ENCODE measurements at regions not wholly inside any gene's neighbourhood (a gene's known extent, or its start where the extent isn't known, plus 50 kb on each side); places are given as distances from the start of the nearest gene placed in this dataset.
"Not testable (repeated sequence)": the region's sequence is repeated elsewhere in the genome, so short reads cannot be mapped to it uniquely, and the experiment has no call there.

DNA sequence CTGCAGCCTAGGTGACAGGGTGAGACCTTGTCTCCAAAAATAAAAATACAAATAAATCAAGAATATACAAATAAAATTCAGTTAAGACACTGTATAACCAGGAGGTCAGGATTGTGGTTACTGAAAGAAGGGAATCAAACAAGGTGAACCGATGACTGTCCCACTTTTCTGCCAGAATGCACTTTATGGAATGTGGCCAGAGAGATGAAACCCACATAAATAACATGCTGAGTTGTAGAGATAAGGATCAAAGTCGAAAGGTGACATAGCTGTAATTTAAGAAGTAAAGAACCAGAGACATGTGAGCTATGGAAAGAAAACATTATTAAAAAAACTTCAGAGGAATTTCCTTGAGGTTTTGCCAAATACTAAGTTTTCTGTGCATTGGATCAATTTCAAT, 1098.2 kb upstream of the USP15 start:
- H3K27ac ChIP-seq = no peak overlapping the region
- TF ChIP-seq, protein P1, sequence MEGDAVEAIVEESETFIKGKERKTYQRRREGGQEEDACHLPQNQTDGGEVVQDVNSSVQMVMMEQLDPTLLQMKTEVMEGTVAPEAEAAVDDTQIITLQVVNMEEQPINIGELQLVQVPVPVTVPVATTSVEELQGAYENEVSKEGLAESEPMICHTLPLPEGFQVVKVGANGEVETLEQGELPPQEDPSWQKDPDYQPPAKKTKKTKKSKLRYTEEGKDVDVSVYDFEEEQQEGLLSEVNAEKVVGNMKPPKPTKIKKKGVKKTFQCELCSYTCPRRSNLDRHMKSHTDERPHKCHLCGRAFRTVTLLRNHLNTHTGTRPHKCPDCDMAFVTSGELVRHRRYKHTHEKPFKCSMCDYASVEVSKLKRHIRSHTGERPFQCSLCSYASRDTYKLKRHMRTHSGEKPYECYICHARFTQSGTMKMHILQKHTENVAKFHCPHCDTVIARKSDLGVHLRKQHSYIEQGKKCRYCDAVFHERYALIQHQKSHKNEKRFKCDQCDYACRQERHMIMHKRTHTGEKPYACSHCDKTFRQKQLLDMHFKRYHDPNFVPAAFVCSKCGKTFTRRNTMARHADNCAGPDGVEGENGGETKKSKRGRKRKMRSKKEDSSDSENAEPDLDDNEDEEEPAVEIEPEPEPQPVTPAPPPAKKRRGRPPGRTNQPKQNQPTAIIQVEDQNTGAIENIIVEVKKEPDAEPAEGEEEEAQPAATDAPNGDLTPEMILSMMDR (IDR thresholded peaks at IDR 0.05) = no peak
- TF ChIP-seq ZFX (IDR thresholded peaks at IDR 0.05; ENCODE audit: borderline replicate concordance) = no peak

DNA sequence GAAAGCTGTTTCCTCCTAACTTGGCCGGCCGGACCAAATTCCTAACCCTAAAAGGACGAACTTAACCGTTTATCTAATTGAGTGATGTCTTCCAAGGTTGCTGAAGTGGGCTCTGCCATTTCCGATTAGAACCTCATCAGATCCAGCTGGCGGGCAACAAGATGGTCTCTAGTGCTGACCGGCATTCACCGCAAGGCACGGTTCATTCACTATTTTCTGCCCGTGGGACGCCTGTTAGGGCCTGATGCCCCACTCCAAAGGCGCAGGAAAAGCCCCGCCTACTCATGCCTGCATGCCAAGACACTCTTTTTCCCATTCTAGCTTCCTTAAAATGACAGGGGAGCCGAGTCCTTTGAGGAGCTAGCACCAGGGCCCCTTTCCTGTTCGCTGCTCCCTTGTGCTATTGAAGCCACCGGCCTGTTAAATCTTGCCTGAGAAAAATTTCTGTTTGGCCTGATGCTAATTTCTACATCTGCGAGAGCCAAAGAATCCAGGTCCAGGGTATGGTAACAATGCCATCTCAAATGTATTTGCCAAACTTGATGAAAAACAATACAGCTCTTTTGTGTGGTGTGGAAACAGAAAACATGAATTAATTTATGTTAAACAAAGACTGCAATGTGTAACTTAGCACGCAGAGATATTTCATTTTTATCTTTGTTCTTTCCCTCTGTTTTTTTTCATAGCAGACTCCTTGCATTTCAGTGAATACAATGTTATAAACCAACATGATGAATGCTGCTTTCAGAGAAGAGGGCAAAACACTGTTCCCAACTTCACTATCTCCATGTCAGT, 1071.2 kb upstream of the USP15 start:
- H3K27ac ChIP-seq = no peak overlapping the region
- TF ChIP-seq ZFX (IDR thresholded peaks at IDR 0.05; ENCODE audit: borderline replicate concordance) = no peak
- TF ChIP-seq, protein P1 (IDR thresholded peaks at IDR 0.05) = no peak

DNA sequence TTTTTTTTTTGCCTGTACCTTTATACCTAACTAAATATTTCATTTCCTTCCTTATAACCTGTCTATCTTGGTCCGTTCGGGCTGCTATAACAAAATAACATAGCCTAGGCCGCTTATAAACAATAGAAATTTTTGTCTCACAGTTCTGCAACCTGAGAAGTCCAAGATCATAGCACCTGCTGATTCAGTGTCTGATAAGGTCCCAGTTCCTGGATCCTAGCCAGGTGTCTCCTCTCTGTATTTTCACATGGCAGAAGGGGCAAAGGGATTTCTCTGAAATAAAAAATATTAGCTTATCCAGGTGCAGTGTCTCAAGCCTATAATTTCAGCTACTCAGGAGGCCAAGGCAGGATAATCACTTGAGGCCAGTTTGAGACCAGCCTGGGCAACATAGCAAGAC, 1046.6 kb upstream of the USP15 start:
- TF ChIP-seq, protein P1 (IDR thresholded peaks at IDR 0.05) = no peak
- no peak for TF ChIP-seq ZFX (IDR thresholded peaks at IDR 0.05; ENCODE audit: borderline replicate concordance)
- H3K27ac ChIP-seq = no peak overlapping the region

DNA sequence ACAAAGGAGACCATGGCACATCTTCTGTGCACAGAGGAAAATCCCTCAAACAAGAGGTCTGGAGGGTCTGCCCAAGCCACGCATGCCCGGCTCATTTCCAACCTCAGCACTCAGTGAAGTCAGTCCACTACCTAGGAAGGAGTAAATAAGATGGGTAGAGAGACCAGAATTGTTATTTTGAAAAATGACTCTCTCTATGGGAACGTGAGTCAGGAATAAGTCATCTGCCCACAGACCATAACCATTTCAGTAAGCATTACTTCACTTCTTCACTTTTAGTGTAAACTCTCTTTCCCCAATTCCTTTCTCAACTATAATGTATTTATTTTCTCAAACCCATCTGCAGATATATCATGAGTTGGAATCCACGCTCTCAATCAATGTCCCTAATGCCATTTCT, 1039.9 kb upstream of the USP15 start:
- no peak for TF ChIP-seq ZFX (IDR thresholded peaks at IDR 0.05; ENCODE audit: borderline replicate concordance)
- TF ChIP-seq, protein P1 (IDR thresholded peaks at IDR 0.05) = no peak
- H3K27ac ChIP-seq = no peak overlapping the region

DNA sequence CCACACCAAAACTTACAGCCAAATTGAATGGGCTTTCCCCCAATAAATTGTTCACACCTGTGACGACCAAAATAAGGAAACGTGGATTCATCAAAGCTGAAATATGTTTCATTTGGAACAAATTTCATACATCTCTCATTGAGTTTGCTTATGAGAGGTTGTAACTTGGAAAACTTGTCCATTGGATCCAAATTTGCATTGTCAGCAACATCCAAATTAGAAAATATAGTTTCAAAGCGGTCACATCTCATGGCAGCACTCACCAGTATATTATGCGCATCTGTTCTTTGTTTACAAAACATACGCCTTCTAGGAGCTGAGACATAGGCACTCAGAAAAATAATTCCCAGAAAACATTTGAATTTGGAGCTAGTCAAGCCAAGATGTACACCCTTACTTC, 1028.2 kb upstream of the USP15 start:
- TF ChIP-seq ZFX (IDR thresholded peaks at IDR 0.05; ENCODE audit: borderline replicate concordance) = no peak
- TF ChIP-seq, protein P1 (IDR thresholded peaks at IDR 0.05) = no peak
- no peak overlapping the region for H3K27ac ChIP-seq

DNA sequence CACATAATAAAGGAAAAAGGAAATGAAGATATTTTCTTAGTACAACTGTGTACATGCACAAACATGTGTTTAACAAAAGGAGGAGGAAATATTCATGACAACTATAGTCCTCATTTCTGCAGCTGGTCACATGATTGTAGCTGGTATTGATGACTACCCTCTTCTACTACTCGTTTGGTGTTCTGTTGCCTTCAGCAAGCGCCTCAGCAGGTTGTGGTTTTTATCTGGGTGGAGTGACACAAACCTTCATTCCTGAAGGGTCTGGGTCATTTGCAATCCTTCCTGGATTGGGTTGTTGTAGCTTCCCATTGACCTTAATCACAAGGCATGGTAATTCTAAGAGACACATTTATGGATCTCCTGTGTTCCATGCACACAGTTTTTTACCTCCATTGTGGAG, 1009.9 kb upstream of the USP15 start:
- H3K27ac ChIP-seq = no peak overlapping the region
- no peak for TF ChIP-seq ZFX (IDR thresholded peaks at IDR 0.05; ENCODE audit: borderline replicate concordance)

DNA sequence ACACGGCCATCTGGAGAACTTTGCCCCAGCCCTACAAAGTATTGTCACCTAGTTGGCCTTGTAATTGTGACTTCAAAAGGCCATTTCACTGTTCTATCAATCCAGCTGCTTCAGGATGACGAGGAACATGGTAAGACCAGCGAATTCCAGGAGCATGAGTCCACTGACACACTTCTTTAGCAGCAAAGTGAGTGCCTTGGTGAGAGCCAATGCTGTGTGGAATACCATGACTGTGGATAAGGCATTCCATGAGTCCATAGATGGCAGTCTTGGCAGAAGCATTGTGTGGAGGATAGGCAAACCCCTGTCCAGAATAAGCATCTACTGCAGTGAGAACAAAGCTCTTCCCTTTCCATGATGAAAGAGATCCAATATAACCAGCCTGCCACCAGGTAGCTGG, 1009.1 kb upstream of the USP15 start:
- no peak for TF ChIP-seq ZFX (IDR thresholded peaks at IDR 0.05; ENCODE audit: borderline replicate concordance)
- TF ChIP-seq, protein P1 (IDR thresholded peaks at IDR 0.05) = no peak
- no peak overlapping the region for H3K27ac ChIP-seq

DNA sequence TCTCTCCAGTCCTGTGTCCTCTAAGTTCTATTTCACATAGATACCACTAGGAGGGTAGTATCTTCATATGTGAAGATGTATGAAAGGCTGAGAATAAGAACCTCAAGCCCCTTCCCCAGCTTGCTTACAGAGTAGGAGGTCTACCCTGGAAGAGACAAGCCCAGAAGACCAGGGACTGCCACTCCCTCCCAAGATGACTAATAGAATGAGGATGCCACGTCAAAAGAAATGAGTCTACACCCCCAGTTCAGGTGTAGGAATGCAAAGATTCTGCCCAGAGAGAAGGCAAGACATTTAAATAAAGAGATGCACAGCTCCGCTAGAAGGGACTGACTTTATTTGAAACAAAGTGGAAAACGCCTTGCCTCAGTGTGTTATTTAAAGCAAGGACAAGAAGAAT, 1006.0 kb upstream of the USP15 start:
- TF ChIP-seq, protein P1 (IDR thresholded peaks at IDR 0.05) = no peak
- TF ChIP-seq ZFX (IDR thresholded peaks at IDR 0.05; ENCODE audit: borderline replicate concordance) = no peak

DNA sequence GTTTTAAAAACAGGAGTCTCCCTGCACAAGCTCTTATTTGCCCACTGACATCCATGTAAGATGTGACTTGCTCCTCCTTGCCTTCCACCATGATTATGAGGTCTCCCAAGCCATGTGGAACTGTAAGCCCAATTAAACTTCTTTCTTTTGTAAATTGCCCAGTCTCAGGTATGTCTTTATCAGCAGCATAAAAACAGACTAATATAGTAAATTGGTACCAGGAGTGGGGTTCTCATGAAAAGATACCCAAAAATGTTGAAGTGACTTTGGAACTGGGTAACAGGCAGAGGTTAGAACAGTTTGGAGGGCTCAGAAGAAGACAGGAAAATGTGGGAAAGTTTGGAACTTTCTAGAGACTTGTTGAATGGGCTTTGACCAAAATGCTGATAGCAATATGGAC, 995.9 kb upstream of the USP15 start:
- H3K27ac ChIP-seq = not testable (repeated sequence)

More for the DNA sequence above, 1006.0 kb upstream of the USP15 start:
- no peak overlapping the region for H3K27ac ChIP-seq

Measured in 22Rv1 (cell line).